A673 (cell line): ENCODE measurements at regions not wholly inside any gene's neighbourhood (a gene's known extent, or its start where the extent isn't known, plus 50 kb on each side); places are given as distances from the start of the nearest gene placed in this dataset.
"Not testable (repeated sequence)": the region's sequence is repeated elsewhere in the genome, so short reads cannot be mapped to it uniquely, and the experiment has no call there.

Experiments used
- BruUV-seq: library from RNA; stranded (reverse); fragments of 400-500 nt; replicated peaks from 2 replicates; lab custom pipeline; 2021; lab: Mats Ljungman, UMichigan
- CTCF ChIA-PET: fragments of 300-600 bp; sonication (Branson Sonifier 250); formaldehyde crosslinking; loops from one replicate; lab custom pipeline; 2022; ENCODE audit warnings: antibody characterized with exemption; lab: Charles Lee
- POLR2A ChIA-PET: fragments of 300-600 bp; sonication (Branson Sonifier 250); formaldehyde crosslinking; loops from one replicate; lab custom pipeline; 2022; ENCODE audit warnings: antibody characterized with exemption; ENCODE audit not compliant: low non-redundant PET; lab: Charles Lee
- DNase-seq: peaks from one replicate; pipeline ENCODE4 v3.0.0-alpha.2; 2015; ENCODE audit warnings: low spot score
- H3K27ac ChIP-seq: fragments of 200-600 bp; sonication (generic); 2 replicates; pipeline ENCODE4 v1.5.1; 2016; ENCODE audit warnings: mixed run types, low read depth, mild to moderate bottlenecking, mixed read lengths, antibody characterized with exemption, low read length; ENCODE audit not compliant: poor library complexity, severe bottlenecking
- H3K27me3 ChIP-seq: fragments of 200-600 bp; sonication (generic); replicated peaks from 2 replicates; pipeline ENCODE4 v1.6.1; 2017; ENCODE audit warnings: mixed run types, low read depth, mild to moderate bottlenecking, mixed read lengths, antibody characterized with exemption, low read length; ENCODE audit not compliant: insufficient read depth, poor library complexity
- H3K36me3 ChIP-seq: fragments of 200-600 bp; sonication (generic); 2 replicates; pipeline ENCODE4 v1.6.1; 2016; ENCODE audit warnings: mixed run types, mild to moderate bottlenecking, mixed read lengths, antibody characterized with exemption, low read length; ENCODE audit not compliant: insufficient read depth, poor library complexity, severe bottlenecking
- H3K4me1 ChIP-seq: fragments of 200-600 bp; sonication (generic); 2 replicates; pipeline ENCODE4 v1.6.1; 2017; ENCODE audit warnings: mixed run types, mild to moderate bottlenecking, mixed read lengths, antibody characterized with exemption, low read length; ENCODE audit not compliant: insufficient read depth, poor library complexity, severe bottlenecking
- H3K4me3 ChIP-seq: fragments of 200-600 bp; sonication (generic); 2 replicates; pipeline ENCODE4 v1.5.1; 2016; ENCODE audit warnings: low read depth, mixed run types, mild to moderate bottlenecking, mixed read lengths, low read length; ENCODE audit not compliant: poor library complexity, severe bottlenecking
- H3K9me3 ChIP-seq: fragments of 200-600 bp; sonication (generic); 2 replicates; pipeline ENCODE4 v1.6.1; 2016; ENCODE audit warnings: mixed run types, low read depth, mild to moderate bottlenecking, mixed read lengths, antibody characterized with exemption, low read length; ENCODE audit not compliant: poor library complexity, severe bottlenecking
- EZH2 ChIP-seq: fragments of 200-600 bp; sonication (generic); IDR thresholded peaks from 2 replicates; pipeline ENCODE4 v1.6.1; 2017; ENCODE audit warnings: borderline replicate concordance, low read depth, mild to moderate bottlenecking, mixed read lengths, antibody characterized with exemption, low read length; ENCODE audit not compliant: poor library complexity, severe bottlenecking
- intact Hi-C: fragments of 100-400 bp; cut with micrococcal nuclease; formaldehyde crosslinking; loops from one replicate; pipeline ENCODE4 v1.10.0; 2022; ENCODE audit not compliant: unreplicated experiment
- TF ChIP-seq, protein P1 (sequence below): fragments of 300-800, 200-600 bp; sonication (generic); conservative IDR thresholded peaks from 2 replicates; pipeline ENCODE4 v1.5.1; 2017; ENCODE audit warnings: low read depth, mild to moderate bottlenecking, antibody characterized with exemption, low read length, moderate library complexity, mixed read lengths

GRCh38 chr10:83518779-83519178, 620.5 kb upstream of the GHITM start:
- no peaks in the 10 kb centered on the region for H3K9me3 ChIP-seq
- intact Hi-C loops, result no loop called here
- no peaks in the 10 kb centered on the region for H3K36me3 ChIP-seq
- no peaks in the 10 kb centered on the region for H3K4me1 ChIP-seq
- CTCF ChIA-PET, result no interaction called here
- DNase-seq, result no peak
- POLR2A ChIA-PET, result interaction anchor here (0.6 kb wide), 1 partner anchor 23 kb away, joined by 3 read pairs; no protein-coding TSS in a partner anchor
- no peak overlapping the region for H3K4me3 ChIP-seq
- H3K27ac ChIP-seq, result no peak overlapping the region
- no TSS peak for BruUV-seq
- no peaks in the 10 kb centered on the region for H3K27me3 ChIP-seq
- TF ChIP-seq, protein P1, sequence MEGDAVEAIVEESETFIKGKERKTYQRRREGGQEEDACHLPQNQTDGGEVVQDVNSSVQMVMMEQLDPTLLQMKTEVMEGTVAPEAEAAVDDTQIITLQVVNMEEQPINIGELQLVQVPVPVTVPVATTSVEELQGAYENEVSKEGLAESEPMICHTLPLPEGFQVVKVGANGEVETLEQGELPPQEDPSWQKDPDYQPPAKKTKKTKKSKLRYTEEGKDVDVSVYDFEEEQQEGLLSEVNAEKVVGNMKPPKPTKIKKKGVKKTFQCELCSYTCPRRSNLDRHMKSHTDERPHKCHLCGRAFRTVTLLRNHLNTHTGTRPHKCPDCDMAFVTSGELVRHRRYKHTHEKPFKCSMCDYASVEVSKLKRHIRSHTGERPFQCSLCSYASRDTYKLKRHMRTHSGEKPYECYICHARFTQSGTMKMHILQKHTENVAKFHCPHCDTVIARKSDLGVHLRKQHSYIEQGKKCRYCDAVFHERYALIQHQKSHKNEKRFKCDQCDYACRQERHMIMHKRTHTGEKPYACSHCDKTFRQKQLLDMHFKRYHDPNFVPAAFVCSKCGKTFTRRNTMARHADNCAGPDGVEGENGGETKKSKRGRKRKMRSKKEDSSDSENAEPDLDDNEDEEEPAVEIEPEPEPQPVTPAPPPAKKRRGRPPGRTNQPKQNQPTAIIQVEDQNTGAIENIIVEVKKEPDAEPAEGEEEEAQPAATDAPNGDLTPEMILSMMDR, result no peak
- no peak for TF ChIP-seq EZH2

DNA sequence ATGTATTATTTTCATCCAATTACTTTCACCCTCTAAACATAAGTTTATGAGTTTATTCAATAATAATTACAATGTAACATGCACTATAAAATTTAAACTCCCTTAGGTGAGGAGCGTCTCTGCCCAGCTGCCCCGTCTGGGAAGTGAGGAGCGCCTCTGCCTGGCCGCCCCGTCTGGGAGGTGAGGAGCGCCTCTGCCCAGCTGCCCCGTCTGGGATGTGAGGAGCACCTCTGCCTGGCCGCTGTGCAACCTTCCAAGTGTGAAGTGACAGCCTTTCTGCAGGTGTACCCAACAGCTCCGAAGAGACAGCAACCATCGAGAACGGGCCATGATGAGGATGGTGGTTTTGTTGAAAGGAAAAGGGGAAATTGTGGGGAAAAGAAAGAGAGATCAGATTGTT, 618.9 kb upstream of the GHITM start:
- H3K9me3 ChIP-seq, CTCF ChIA-PET, POLR2A ChIA-PET, H3K36me3 ChIP-seq, H3K27ac ChIP-seq, DNase-seq, H3K27me3 ChIP-seq, H3K4me3 ChIP-seq, BruUV-seq, H3K4me1 ChIP-seq, intact Hi-C loops: not testable (repeated sequence)

- BruUV-seq, result no TSS peak
- ChIA-PET CTCF (no interaction called here), POLR2A (no interaction called here)
- no peak for DNase-seq
- intact Hi-C loops, result no loop called here
- peaks cover 7% of the 10 kb centered on the region for H3K9me3 ChIP-seq
- no peaks in the 10 kb centered on the region for H3K4me1 ChIP-seq
- H3K4me3 ChIP-seq, result no peak overlapping the region
- no peaks in the 10 kb centered on the region for H3K27me3 ChIP-seq
- no peak overlapping the region for H3K27ac ChIP-seq
- no peak for TF ChIP-seq EZH2
- TF ChIP-seq, protein P1, result no peak
- no peaks in the 10 kb centered on the region for H3K36me3 ChIP-seq
These were observed 616.9 kb upstream of the GHITM start for GRCh38 chr10:83522456-83522855.

- ChIA-PET CTCF (no interaction called here), POLR2A (no interaction called here)
- Histone ChIP-seq H3K27ac (no peak overlapping the region), H3K36me3 (no peaks in the 10 kb centered on the region), H3K9me3 (peaks cover 12% of the 10 kb centered on the region), H3K4me3 (no peak overlapping the region), H3K27me3 (no peaks in the 10 kb centered on the region), H3K4me1 (no peaks in the 10 kb centered on the region)
- TF ChIP-seq EZH2, result no peak
- TF ChIP-seq, protein P1, result no peak
- BruUV-seq, result no TSS peak
- intact Hi-C loops, result no loop called here
- no peak for DNase-seq
These were observed 616.4 kb upstream of the GHITM start for GRCh38 chr10:83522881-83523386.
